Smooth muscle cell (in vitro differentiated cells): ENCODE measurements at regions not wholly inside any gene's neighbourhood (a gene's known extent, or its start where the extent isn't known, plus 50 kb on each side); places are given as distances from the start of the nearest gene placed in this dataset.

Source experiments
- DNase-seq: peaks from one replicate; lab custom pipeline; 2025; ENCODE audit not compliant: unreplicated experiment; lab: John Stamatoyannopoulos, UW
- H2AFZ ChIP-seq: fragments of 200-600 bp; sonication (generic); 2 replicates; pipeline ENCODE4 v1.6.0; 2016; ENCODE audit warnings: antibody characterized with exemption, low read depth, mild to moderate bottlenecking
- H3F3A ChIP-seq: fragments of 200-600 bp; sonication (generic); 2 replicates; pipeline ENCODE4 v1.6.0; 2017; ENCODE audit warnings: antibody characterized with exemption, low read depth
- H3K27ac ChIP-seq: fragments of 200-600 bp; sonication (generic); 2 replicates; pipeline ENCODE4 v1.5.1; 2016; ENCODE audit warnings: low read depth, mild to moderate bottlenecking
- H3K27me3 ChIP-seq: fragments of 200-600 bp; sonication (generic); 2 replicates; pipeline ENCODE4 v1.6.1; 2016; ENCODE audit warnings: low read depth, mild to moderate bottlenecking
- H3K36me3 ChIP-seq: fragments of 200-600 bp; sonication (generic); 2 replicates; pipeline ENCODE4 v1.5.1; 2016; ENCODE audit warnings: low read depth
- H3K4me1 ChIP-seq: fragments of 200-600 bp; sonication (generic); 2 replicates; pipeline ENCODE4 v1.5.1; 2016; ENCODE audit warnings: low read depth
- H3K4me2 ChIP-seq: fragments of 200-600 bp; sonication (generic); 2 replicates; pipeline ENCODE4 v1.6.0; 2016; ENCODE audit warnings: mild to moderate bottlenecking
- H3K4me3 ChIP-seq: fragments of 200-600 bp; sonication (generic); 2 replicates; pipeline ENCODE4 v1.5.1; 2016; ENCODE audit warnings: mild to moderate bottlenecking
- H3K79me2 ChIP-seq: fragments of 200-600 bp; sonication (generic); 2 replicates; pipeline ENCODE4 v1.6.0; 2016; ENCODE audit warnings: low read depth, mild to moderate bottlenecking
- H3K9ac ChIP-seq: fragments of 200-600 bp; sonication (generic); 2 replicates; pipeline ENCODE4 v1.6.0; 2016; ENCODE audit warnings: low read depth
- H3K9me3 ChIP-seq: fragments of 200-600 bp; sonication (generic); replicated peaks from 2 replicates; pipeline ENCODE4 v1.5.1; 2016; ENCODE audit warnings: low read depth
- H4K20me1 ChIP-seq: fragments of 200-600 bp; sonication (generic); 2 replicates; pipeline ENCODE4 v1.6.0; 2016; ENCODE audit warnings: low read depth
- CTCF ChIP-seq: fragments of 200-600 bp; sonication (generic); IDR thresholded peaks from 2 replicates; pipeline ENCODE4 v1.5.1; 2017; ENCODE audit warnings: borderline replicate concordance, mild to moderate bottlenecking, antibody characterized with exemption; ENCODE audit not compliant: insufficient read depth, poor library complexity, severe bottlenecking
- WGBS: methylation state at CpG from one replicate; pipeline ENCODE4 v1.1.7; 2016; ENCODE audit warnings: low lambda C conversion rate; 5-methylcytosine and 5-hydroxymethylcytosine counted together

- Histone ChIP-seq H3F3A (no peaks in the 10 kb centered on the region), H3K27ac (no peak overlapping the region), H4K20me1 (no peaks in the 10 kb centered on the region), H3K79me2 (no peaks in the 10 kb centered on the region), H3K27me3 (no peaks in the 10 kb centered on the region), H3K9ac (no peak overlapping the region), H3K4me2 (no peak overlapping the region), H3K4me3 (no peak overlapping the region), H3K9me3 (no peaks in the 10 kb centered on the region), H3K36me3 (no peaks in the 10 kb centered on the region), H3K4me1 (no peaks in the 10 kb centered on the region), H2AFZ (no peak overlapping the region)
- TF ChIP-seq CTCF: no peak
- DNase-seq: no peak
- WGBS: 74% methylated on average over 6 of the region's 6 CpGs
Measured at GRCh38 chrX:130552444-130553073, 150.8 kb downstream of the RBMX2 start.

- DNase-seq: no peak
- H3K9me3 ChIP-seq: no peaks in the 10 kb centered on the region
Measured at GRCh38 chrX:130555341-130555740, 153.6 kb downstream of the RBMX2 start.

GRCh38 chrX:130555757-130556156 lies 154.0 kb downstream of the RBMX2 start:
- H3K27ac ChIP-seq: no peak overlapping the region
- no peaks in the 10 kb centered on the region for H3K4me1 ChIP-seq
- H3K4me3 ChIP-seq: no peak overlapping the region
- no peaks in the 10 kb centered on the region for H3F3A ChIP-seq
- 56% methylated on average over 3 of the region's 3 CpGs for WGBS
- H2AFZ ChIP-seq: no peak overlapping the region
- TF ChIP-seq CTCF: no peak
- DNase-seq: no peak
- no peaks in the 10 kb centered on the region for H3K79me2 ChIP-seq
- H3K9ac ChIP-seq: no peak overlapping the region
- H3K27me3 ChIP-seq: no peaks in the 10 kb centered on the region
- no peaks in the 10 kb centered on the region for H3K9me3 ChIP-seq
- no peak overlapping the region for H3K4me2 ChIP-seq
- no peaks in the 10 kb centered on the region for H3K36me3 ChIP-seq
- H4K20me1 ChIP-seq: no peaks in the 10 kb centered on the region

More at GRCh38 chrX:130555341-130555740, 153.6 kb downstream of the RBMX2 start:
- WGBS: 46% methylated on average over 3 of the region's 3 CpGs
- no peak overlapping the region for H3K9ac ChIP-seq
- TF ChIP-seq CTCF: no peak
- H3K79me2 ChIP-seq: no peaks in the 10 kb centered on the region
- H3K27me3 ChIP-seq: no peaks in the 10 kb centered on the region
- H4K20me1 ChIP-seq: no peaks in the 10 kb centered on the region
- no peak overlapping the region for H2AFZ ChIP-seq
- no peak overlapping the region for H3K4me3 ChIP-seq
- H3K36me3 ChIP-seq: no peaks in the 10 kb centered on the region
- no peaks in the 10 kb centered on the region for H3K4me1 ChIP-seq
- H3F3A ChIP-seq: no peaks in the 10 kb centered on the region
- no peak overlapping the region for H3K4me2 ChIP-seq
- H3K27ac ChIP-seq: no peak overlapping the region

GRCh38 chrX:130556951-130557350 lies 155.2 kb downstream of the RBMX2 start:
- no peak overlapping the region for H3K9ac ChIP-seq
- H3K4me1 ChIP-seq: no peaks in the 10 kb centered on the region
- H4K20me1 ChIP-seq: no peaks in the 10 kb centered on the region
- H2AFZ ChIP-seq: no peak overlapping the region
- no peak overlapping the region for H3K27ac ChIP-seq
- H3F3A ChIP-seq: no peaks in the 10 kb centered on the region
- no peaks in the 10 kb centered on the region for H3K79me2 ChIP-seq
- TF ChIP-seq CTCF: no peak
- H3K27me3 ChIP-seq: no peaks in the 10 kb centered on the region
- no peak overlapping the region for H3K4me2 ChIP-seq
- no peak for DNase-seq
- WGBS: 90% methylated on average over 1 of the region's 1 CpG
- H3K4me3 ChIP-seq: no peak overlapping the region
- no peaks in the 10 kb centered on the region for H3K36me3 ChIP-seq
- no peaks in the 10 kb centered on the region for H3K9me3 ChIP-seq
